DND-41 (cell line): ENCODE measurements at regions not wholly inside any gene's neighbourhood (a gene's known extent, or its start where the extent isn't known, plus 50 kb on each side); places are given as distances from the start of the nearest gene placed in this dataset.

Experiments used
- CTCF ChIP-seq: IDR thresholded peaks from 2 replicates; pipeline ENCODE4 v1.5.1; 2012; ENCODE audit warnings: borderline replicate concordance, low read length, moderate library complexity, mild to moderate bottlenecking; ENCODE audit not compliant: poor library complexity, severe bottlenecking; ENCODE audit errors: extremely low read depth
- EZH2 ChIP-seq: IDR thresholded peaks from 3 replicates; pipeline ENCODE4 v1.6.1; 2012; ENCODE audit warnings: borderline replicate concordance, low read depth, mild to moderate bottlenecking, moderate library complexity, low read length, inconsistent platforms; ENCODE audit not compliant: severe bottlenecking

GRCh38 chr1:235057385-235058306, 71.0 kb downstream of the TOMM20 start:
- TF ChIP-seq CTCF (no peak), EZH2 (no peak)
